ENCODE measurements at regions not wholly inside any gene's neighbourhood (a gene's known extent, or its start where the extent isn't known, plus 50 kb on each side); places are given as distances from the start of the nearest gene placed in this dataset.

- peak; percentile 36 to 70 for DNase-seq (ENCODE audit: low read depth in 2 of 2)
These were observed 52.3 kb downstream of the HDGFL1 start for GRCh38 chr6:22621701-22622100.

GRCh38 chr6:22622351-22622750 is 53.0 kb downstream of the HDGFL1 start:
- DNase-seq (ENCODE audit: low read depth in 2 of 2) = peak in 1 of 2 donors; percentile 21

DNA sequence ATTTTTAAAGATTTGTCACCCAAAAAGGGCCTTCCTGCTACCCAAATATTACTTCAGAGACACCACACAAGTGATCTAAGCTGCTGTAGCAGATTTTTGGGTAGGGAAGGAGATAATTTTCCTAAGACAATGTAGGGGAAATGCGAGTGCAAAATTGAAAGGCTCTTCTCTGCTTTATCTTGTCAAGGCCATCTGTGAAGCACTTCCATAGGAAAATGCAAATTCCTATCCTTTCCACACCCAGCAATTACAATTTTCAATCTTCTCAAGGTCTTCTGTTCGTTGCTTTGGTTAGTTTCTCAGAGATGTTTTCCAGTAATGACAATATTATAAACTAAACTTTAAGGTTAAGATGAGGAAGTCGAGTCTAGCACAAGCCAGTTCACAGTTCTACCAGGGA is 53.4 kb downstream of the HDGFL1 start:
- no peak for DNase-seq (ENCODE audit: low read depth in 2 of 2)

DNA sequence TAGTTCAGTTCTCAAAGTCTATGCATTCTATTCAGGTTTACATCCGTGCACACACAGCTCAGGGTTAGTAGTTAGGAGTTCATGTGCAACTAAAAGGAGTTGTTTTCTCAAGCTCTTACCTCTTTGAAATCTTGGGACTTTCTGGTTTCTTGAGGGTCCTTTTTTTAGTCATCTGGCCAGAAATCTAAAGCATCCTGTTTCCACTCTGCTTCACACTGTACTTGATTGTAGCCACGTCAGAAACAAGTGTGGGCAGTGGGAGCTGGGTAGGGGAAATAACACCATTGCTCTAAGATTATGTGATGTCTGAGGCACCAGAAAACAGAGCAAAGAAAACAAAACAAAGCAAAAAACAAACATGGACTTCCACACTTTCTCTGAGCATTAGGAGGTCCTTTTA is 58.3 kb downstream of the HDGFL1 start:
- DNase-seq (ENCODE audit: low read depth in 2 of 2) = no peak

- no peak for DNase-seq (ENCODE audit: low read depth in 2 of 2)
These were observed 61.7 kb downstream of the HDGFL1 start for GRCh38 chr6:22631091-22631490.

GRCh38 chr6:22632581-22633145 is 63.3 kb downstream of the HDGFL1 start:
- DNase-seq (ENCODE audit: low read depth in 2 of 2) = no peak

DNA sequence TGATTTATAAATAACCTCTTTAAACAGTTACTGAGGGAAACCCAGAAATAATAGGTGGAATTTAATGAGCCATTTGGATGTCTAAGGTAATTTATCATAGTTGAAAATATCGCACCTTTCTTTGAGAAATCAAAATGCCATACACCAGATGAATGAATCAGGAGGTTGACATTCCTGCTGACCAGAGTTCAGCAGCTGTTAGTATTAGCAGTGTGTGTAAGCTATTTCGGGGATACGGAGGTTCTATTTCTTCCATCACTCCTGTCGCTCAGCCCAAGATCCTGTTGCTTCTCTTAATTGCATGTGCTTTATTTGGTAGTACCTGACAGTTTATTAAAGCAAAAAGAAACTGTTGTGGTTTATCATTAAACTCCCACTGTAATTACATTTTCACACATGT is 67.1 kb downstream of the HDGFL1 start:
- no peak for DNase-seq (ENCODE audit: low read depth in 2 of 2)

DNA sequence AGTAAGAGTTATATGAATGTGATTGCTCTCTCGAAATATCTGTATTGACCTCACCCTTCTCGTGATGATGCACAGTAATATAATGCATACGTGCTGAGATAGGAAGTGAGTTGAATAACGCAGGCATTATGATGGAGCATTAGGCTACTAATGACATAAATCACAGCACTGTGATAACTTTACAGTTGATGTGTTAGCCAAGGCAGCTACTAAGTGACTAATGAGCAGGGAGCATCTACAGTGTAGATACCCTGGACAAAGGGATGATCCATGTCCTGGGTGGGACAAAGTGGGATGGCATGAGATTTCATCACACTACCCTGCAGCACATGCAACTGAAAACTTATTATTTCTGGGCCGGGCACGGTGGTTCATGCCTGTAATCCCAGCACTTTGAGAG is 68.4 kb downstream of the HDGFL1 start:
- no peak for DNase-seq (ENCODE audit: low read depth in 2 of 2)

- DNase-seq (ENCODE audit: low read depth in 2 of 2) = no peak
These were observed 69.0 kb downstream of the HDGFL1 start for GRCh38 chr6:22638320-22638719.

DNA sequence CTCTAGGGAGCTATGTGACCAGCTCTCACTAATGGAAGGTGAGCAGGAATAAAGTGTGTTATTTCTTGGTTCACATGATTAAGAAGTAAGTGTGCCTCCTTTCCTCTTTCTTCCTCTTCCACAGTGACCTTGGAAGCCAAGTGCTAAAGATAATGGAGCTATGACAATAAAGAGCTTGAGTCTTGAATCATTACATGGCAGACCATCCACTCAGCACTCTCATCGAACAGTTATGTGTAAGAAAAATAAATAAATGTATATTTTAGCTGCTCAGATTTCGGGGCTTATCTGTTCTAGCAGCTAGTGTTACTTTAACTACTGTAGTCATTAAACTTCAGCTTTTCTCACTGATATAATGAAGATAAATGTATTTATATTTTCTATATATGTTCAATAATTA is 72.9 kb downstream of the HDGFL1 start:
- no peak for DNase-seq (ENCODE audit: low read depth in 2 of 2)

DNA sequence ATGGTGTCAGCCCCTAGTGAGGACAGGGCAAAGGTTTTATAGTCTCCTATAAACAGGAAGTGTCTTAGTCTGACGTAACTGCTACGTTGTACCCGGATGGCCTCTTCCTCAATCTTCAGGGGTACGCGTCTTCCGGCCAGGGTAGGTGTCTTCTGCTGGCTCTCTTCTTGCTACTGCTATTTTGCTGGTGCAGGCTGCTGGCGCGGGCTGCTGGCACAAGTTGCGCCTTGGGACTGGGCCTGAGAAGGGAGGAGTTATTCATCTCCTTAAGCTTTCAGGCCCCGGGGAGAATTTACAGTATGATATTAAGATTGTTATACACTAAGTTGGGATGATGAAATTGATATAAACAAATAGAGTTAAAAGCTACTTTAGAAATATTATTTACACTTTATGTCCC is 74.4 kb downstream of the HDGFL1 start:
- DNase-seq (ENCODE audit: low read depth in 2 of 2) = no peak

DNA sequence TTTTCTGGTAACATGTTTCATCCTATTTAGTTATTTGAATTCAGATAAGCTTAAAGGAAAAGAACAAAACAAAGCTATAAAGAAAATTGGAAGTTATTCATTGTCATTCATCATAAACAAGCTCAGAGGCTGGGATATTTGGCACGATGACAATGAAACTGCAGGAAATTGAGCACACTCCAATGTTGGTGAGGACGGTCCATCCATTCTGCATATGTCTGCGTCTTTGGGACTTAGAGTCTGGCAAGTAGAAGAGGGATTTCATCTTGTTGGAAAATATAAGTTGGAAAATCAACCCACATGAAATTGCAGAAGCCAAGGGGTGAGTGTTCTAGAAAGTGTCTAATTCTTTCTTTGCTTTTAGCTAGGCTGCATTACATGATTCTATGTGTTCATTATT is 78.4 kb downstream of the HDGFL1 start:
- peak; percentile 11 to 69 for DNase-seq (ENCODE audit: low read depth in 2 of 2)

DNA sequence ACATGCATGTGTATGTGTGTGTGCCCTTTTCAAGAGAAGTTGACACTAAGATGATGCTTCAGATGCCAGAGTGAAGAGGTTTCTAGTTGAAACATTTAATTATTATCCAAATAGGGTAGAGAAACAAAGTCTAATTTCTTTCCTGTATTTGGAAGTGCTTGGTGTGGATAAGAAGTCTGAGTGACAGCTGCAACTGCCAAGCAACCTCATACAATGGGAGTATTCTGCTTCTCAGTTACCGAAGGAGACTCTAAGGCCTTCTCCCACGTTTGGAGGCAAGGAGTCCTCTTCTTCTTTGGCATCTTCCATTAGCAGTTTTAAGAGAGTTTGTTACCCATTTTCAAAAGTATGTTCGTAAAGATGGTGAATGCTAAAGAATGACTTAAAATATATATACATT is 82.4 kb downstream of the HDGFL1 start:
- DNase-seq (ENCODE audit: low read depth in 2 of 2) = no peak

- DNase-seq (ENCODE audit: low read depth in 2 of 2) = no peak
These were observed 84.7 kb downstream of the HDGFL1 start for GRCh38 chr6:22653980-22654610.

DNA sequence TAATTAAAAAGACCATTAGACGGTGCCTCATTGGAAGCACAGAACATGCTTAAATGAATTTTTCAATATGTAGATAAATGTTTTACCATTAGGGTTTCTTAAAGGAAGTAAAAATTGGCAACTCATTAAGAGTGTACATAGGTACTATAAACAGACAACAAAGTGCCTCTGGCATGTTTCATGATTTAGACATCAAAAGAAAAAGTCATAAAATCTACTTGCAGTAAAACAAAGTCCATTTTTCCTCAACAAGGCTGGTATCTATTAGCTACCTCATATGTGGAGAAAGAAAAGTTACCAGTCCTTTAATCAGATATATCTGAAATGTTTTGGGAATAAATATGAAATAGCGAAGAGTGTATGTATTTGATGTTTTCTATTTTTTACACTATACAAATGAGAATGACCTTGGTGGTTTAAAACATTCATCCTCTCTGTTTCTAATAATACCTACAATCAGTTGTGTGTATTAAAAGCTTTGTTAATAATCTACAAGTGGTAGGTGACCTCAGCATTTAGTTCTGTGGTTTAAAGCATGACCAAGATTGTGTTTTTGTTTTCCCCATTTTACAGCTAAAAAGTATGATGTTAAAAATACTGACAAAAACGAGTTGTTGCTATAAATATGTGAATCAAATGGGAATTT is 87.5 kb downstream of the HDGFL1 start:
- DNase-seq (ENCODE audit: low read depth in 2 of 2) = no peak

DNA sequence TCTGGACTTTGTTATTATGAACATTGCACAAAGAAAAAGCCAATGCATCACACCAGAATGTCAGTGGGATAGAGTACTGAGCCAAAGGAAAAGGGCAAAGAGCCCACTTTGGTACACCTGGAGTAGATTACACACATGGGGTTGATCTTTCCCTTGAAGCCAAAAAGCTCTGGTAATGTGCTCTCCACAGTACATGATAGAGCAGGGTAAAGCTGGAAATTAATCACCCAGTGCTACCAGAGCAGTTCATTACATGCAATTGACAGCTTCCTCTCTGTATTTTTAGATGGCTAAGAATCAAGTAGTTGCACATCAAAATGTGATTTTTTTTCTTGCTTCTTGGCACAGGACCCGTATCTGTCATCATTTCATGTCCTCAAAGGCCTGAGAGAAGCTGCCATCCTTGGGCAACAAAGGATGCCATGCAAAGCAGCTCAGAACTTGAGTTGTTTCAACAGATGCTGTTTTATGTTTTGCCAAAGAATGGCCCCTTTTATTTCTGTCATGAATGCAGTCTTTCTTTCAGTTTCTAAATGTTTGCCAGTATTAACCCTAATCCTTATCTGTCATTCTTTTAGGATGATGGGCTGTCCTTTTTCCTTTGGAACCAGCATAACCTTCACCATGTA is 88.1 kb downstream of the HDGFL1 start:
- DNase-seq (ENCODE audit: low read depth in 2 of 2) = no peak

DNA sequence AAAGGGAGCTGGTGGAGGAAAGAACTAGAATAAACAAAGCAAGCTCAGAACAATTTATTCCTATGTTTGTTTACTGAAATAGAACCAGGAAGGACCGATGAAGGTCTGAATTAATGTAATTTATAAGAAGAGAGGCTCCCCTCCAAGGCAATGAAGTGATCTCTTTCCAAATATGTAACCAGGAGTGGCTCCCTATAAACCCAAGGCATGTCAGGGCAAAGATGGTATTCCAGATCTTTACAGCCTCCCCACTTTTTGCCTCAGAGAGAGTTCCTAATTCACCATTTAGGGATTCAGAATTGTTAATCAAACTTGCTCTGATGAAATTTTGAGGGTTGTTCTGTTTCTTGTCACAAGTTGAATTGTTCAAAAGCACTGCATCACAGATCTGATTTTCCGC is 88.8 kb downstream of the HDGFL1 start:
- DNase-seq (ENCODE audit: low read depth in 2 of 2) = no peak

GRCh38 chr6:22658934-22659333 is 89.6 kb downstream of the HDGFL1 start:
- DNase-seq (ENCODE audit: low read depth in 2 of 2) = no peak

- no peak for DNase-seq (ENCODE audit: low read depth in 2 of 2)
These were observed 95.6 kb downstream of the HDGFL1 start for GRCh38 chr6:22664968-22665367.

- DNase-seq (ENCODE audit: low read depth in 2 of 2) = no peak
These were observed 96.7 kb downstream of the HDGFL1 start for GRCh38 chr6:22666021-22666420.

GRCh38 chr6:22666586-22666985 is 97.2 kb downstream of the HDGFL1 start:
- no peak for DNase-seq (ENCODE audit: low read depth in 2 of 2)

GRCh38 chr6:22667855-22668254 is 98.5 kb downstream of the HDGFL1 start:
- DNase-seq (ENCODE audit: low read depth in 2 of 2) = no peak

- no peak for DNase-seq (ENCODE audit: low read depth in 2 of 2)
These were observed 98.9 kb downstream of the HDGFL1 start for GRCh38 chr6:22668307-22668706.
